ENCODE measurements at regions not wholly inside any gene's neighbourhood (a gene's known extent, or its start where the extent isn't known, plus 50 kb on each side); places are given as distances from the start of the nearest gene placed in this dataset.

DNA sequence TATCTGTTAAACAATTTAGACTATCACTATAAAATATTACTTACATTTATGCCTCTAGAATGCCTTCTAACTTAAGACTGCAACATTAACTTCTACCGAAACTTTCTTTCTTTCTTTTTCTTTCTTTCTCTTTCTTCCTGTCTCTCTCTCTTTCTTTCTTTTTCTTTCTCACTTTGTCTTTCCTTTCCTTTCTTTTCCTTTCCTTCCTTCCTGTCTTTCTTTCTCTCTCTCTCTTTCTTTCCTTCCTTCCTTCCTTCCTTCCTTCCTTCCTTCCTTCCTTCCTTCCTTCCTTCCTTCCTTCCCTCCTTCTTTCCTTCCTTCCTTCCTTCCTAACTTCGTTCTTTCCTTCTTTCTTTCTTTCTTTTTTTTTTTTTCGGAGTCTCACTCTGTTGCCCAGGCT lies 1071.9 kb upstream of the ATXN8OS start:
- TF ChIP-seq, protein P1, sequence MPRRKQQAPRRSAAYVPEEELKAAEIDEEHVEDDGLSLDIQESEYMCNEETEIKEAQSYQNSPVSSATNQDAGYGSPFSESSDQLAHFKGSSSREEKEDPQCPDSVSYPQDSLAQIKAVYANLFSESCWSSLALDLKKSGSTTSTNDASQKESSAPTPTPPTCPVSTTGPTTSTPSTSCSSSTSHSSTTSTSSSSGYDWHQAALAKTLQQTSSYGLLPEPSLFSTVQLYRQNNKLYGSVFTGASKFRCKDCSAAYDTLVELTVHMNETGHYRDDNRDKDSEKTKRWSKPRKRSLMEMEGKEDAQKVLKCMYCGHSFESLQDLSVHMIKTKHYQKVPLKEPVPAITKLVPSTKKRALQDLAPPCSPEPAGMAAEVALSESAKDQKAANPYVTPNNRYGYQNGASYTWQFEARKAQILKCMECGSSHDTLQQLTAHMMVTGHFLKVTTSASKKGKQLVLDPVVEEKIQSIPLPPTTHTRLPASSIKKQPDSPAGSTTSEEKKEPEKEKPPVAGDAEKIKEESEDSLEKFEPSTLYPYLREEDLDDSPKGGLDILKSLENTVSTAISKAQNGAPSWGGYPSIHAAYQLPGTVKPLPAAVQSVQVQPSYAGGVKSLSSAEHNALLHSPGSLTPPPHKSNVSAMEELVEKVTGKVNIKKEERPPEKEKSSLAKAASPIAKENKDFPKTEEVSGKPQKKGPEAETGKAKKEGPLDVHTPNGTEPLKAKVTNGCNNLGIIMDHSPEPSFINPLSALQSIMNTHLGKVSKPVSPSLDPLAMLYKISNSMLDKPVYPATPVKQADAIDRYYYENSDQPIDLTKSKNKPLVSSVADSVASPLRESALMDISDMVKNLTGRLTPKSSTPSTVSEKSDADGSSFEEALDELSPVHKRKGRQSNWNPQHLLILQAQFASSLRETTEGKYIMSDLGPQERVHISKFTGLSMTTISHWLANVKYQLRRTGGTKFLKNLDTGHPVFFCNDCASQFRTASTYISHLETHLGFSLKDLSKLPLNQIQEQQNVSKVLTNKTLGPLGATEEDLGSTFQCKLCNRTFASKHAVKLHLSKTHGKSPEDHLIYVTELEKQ (tag by site-specific recombination; IDR thresholded peaks at IDR 0.05; ENCODE audit: borderline replicate concordance), result no peak
- TF ChIP-seq ZNF174 (tag by site-specific recombination; IDR thresholded peaks at IDR 0.05) (no peak), KLF16 (tag by site-specific recombination; IDR thresholded peaks at IDR 0.05) (no peak), ZNF837 (tag by site-specific recombination; IDR thresholded peaks at IDR 0.05) (no peak), GLI4 (tag by site-specific recombination; IDR thresholded peaks at IDR 0.05) (no peak), ZNF548 (tag by site-specific recombination; IDR thresholded peaks at IDR 0.05) (no peak), RBAK (tag by site-specific recombination; IDR thresholded peaks at IDR 0.05) (no peak)
- TF ChIP-seq, protein P2, sequence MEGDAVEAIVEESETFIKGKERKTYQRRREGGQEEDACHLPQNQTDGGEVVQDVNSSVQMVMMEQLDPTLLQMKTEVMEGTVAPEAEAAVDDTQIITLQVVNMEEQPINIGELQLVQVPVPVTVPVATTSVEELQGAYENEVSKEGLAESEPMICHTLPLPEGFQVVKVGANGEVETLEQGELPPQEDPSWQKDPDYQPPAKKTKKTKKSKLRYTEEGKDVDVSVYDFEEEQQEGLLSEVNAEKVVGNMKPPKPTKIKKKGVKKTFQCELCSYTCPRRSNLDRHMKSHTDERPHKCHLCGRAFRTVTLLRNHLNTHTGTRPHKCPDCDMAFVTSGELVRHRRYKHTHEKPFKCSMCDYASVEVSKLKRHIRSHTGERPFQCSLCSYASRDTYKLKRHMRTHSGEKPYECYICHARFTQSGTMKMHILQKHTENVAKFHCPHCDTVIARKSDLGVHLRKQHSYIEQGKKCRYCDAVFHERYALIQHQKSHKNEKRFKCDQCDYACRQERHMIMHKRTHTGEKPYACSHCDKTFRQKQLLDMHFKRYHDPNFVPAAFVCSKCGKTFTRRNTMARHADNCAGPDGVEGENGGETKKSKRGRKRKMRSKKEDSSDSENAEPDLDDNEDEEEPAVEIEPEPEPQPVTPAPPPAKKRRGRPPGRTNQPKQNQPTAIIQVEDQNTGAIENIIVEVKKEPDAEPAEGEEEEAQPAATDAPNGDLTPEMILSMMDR (tag by site-specific recombination; IDR thresholded peaks at IDR 0.05), result no peak
- TF ChIP-seq, protein P3, sequence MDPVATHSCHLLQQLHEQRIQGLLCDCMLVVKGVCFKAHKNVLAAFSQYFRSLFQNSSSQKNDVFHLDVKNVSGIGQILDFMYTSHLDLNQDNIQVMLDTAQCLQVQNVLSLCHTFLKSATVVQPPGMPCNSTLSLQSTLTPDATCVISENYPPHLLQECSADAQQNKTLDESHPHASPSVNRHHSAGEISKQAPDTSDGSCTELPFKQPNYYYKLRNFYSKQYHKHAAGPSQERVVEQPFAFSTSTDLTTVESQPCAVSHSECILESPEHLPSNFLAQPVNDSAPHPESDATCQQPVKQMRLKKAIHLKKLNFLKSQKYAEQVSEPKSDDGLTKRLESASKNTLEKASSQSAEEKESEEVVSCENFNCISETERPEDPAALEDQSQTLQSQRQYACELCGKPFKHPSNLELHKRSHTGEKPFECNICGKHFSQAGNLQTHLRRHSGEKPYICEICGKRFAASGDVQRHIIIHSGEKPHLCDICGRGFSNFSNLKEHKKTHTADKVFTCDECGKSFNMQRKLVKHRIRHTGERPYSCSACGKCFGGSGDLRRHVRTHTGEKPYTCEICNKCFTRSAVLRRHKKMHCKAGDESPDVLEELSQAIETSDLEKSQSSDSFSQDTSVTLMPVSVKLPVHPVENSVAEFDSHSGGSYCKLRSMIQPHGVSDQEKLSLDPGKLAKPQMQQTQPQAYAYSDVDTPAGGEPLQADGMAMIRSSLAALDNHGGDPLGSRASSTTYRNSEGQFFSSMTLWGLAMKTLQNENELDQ (tag by site-specific recombination; IDR thresholded peaks at IDR 0.05; ENCODE audit: low read depth), result no peak
- TF ChIP-seq, protein P4, sequence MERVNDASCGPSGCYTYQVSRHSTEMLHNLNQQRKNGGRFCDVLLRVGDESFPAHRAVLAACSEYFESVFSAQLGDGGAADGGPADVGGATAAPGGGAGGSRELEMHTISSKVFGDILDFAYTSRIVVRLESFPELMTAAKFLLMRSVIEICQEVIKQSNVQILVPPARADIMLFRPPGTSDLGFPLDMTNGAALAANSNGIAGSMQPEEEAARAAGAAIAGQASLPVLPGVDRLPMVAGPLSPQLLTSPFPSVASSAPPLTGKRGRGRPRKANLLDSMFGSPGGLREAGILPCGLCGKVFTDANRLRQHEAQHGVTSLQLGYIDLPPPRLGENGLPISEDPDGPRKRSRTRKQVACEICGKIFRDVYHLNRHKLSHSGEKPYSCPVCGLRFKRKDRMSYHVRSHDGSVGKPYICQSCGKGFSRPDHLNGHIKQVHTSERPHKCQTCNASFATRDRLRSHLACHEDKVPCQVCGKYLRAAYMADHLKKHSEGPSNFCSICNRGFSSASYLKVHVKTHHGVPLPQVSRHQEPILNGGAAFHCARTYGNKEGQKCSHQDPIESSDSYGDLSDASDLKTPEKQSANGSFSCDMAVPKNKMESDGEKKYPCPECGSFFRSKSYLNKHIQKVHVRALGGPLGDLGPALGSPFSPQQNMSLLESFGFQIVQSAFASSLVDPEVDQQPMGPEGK (tag by site-specific recombination; IDR thresholded peaks at IDR 0.05), result no peak
- TF ChIP-seq, protein P5, sequence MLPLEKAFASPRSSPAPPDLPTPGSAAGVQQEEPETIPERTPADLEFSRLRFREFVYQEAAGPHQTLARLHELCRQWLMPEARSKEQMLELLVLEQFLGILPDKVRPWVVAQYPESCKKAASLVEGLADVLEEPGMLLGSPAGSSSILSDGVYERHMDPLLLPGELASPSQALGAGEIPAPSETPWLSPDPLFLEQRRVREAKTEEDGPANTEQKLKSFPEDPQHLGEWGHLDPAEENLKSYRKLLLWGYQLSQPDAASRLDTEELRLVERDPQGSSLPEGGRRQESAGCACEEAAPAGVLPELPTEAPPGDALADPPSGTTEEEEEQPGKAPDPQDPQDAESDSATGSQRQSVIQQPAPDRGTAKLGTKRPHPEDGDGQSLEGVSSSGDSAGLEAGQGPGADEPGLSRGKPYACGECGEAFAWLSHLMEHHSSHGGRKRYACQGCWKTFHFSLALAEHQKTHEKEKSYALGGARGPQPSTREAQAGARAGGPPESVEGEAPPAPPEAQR (tag by site-specific recombination; IDR thresholded peaks at IDR 0.05), result no peak
- TF ChIP-seq, protein P6, sequence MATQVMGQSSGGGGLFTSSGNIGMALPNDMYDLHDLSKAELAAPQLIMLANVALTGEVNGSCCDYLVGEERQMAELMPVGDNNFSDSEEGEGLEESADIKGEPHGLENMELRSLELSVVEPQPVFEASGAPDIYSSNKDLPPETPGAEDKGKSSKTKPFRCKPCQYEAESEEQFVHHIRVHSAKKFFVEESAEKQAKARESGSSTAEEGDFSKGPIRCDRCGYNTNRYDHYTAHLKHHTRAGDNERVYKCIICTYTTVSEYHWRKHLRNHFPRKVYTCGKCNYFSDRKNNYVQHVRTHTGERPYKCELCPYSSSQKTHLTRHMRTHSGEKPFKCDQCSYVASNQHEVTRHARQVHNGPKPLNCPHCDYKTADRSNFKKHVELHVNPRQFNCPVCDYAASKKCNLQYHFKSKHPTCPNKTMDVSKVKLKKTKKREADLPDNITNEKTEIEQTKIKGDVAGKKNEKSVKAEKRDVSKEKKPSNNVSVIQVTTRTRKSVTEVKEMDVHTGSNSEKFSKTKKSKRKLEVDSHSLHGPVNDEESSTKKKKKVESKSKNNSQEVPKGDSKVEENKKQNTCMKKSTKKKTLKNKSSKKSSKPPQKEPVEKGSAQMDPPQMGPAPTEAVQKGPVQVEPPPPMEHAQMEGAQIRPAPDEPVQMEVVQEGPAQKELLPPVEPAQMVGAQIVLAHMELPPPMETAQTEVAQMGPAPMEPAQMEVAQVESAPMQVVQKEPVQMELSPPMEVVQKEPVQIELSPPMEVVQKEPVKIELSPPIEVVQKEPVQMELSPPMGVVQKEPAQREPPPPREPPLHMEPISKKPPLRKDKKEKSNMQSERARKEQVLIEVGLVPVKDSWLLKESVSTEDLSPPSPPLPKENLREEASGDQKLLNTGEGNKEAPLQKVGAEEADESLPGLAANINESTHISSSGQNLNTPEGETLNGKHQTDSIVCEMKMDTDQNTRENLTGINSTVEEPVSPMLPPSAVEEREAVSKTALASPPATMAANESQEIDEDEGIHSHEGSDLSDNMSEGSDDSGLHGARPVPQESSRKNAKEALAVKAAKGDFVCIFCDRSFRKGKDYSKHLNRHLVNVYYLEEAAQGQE (tag by site-specific recombination; IDR thresholded peaks at IDR 0.05), result no peak
